Sciatic nerve (tissue), 2 donors: ENCODE measurements at regions not wholly inside any gene's neighbourhood (a gene's known extent, or its start where the extent isn't known, plus 50 kb on each side); places are given as distances from the start of the nearest gene placed in this dataset.

Source experiments
- ATAC-seq: fragments of 200-7000 bp; cut with Tn5 transposase; one replicate; pipeline ENCODE4 v1.9.1; 2020; ENCODE audit warnings: mild to moderate bottlenecking, moderate library complexity
- DNase-seq: peaks from one replicate; pipeline ENCODE4 v3.0.0-alpha.2; 2020; ENCODE audit warnings: low spot score
- intact Hi-C: fragments of 100-400 bp; cut with DNase I; formaldehyde crosslinking; loops from one replicate; pipeline ENCODE4 v1.14.2; 2022
- donor health status: DM: no; HTN: no; CAD: no.
- donor health status: DM: no; HTN: no; CAD: no.

DNA sequence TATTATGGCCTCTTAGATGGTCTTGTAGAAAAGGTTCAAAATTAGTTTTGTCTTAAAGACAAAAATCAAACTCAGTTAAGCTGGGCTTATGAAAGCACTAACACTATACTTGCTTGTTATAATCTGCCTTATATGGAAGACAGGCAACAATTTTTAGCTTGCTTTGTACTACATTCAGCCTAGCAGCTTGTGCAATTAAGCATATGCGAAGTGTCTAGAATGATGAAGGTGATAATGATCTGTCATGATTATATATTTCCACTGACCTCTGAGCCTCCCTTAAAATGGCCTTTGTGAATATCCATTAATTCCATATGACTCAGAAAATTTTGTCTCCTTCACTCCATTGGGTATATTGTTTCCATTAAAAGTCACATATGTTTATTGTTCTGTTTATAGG lies 834.9 kb downstream of the OLFM4 start:
- intact Hi-C loops = no loop called here
- ATAC-seq = no peak
- no peak for DNase-seq

DNA sequence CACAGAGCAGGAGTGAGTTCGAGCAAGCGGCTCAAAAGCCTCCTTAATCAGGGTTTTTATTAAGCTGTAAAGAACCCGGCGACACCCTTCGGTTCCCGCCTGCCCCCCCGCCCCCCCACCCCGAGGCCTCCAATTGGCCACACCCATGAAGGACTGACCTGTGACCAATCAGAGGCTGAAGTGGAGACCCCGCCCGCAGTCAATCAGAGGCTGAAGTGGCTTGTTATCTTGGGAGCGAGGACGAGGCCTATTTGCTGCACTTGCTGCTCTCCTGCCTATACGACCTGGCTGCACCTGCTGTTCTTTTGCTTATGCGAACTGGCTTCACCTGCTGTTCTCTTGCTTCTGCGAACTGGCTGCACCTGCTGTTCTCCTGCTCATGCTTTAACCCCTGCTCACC lies 844.9 kb downstream of the OLFM4 start:
- no peak for ATAC-seq
- DNase-seq = no peak
- intact Hi-C loops = no loop called here

DNA sequence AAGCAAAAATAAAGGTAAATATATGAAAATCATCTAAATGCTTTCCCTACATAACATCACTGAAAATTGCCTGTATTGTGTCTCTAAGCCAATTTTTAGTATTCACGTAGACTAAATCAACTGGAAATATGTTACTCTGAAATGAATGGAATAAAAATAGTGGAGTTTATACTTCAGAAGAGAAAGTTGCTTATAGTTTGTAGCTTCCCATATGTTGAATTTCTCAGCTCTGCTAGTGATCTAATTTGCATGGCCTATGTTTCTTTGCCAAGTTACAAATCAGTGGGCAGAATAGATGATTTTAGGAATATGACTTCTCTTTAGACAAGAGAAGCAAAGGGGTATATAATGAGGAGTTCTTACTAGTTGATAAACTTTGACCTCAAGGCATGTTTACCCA lies 850.2 kb downstream of the OLFM4 start:
- intact Hi-C loops = no loop called here
- ATAC-seq = no peak
- DNase-seq = no peak

DNA sequence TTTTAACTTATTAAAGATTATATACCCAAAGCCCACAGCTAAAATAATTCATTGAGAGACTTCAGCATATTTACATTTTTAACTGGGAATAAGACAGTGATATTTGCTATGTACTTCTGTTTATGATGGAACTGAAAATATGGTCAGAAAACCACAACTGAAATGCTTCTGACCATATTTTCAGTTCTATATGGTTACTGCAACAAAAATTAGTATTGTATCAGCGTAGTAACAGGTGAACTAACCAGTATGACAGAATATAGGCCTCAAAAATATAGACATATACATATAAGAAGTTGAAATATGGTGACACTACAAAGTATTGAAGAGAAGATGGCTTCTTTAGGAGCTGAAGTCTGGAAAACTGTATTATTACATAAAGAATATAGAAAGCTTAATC lies 857.4 kb downstream of the OLFM4 start:
- no peak for DNase-seq
- intact Hi-C loops = no loop called here
- ATAC-seq = no peak

DNA sequence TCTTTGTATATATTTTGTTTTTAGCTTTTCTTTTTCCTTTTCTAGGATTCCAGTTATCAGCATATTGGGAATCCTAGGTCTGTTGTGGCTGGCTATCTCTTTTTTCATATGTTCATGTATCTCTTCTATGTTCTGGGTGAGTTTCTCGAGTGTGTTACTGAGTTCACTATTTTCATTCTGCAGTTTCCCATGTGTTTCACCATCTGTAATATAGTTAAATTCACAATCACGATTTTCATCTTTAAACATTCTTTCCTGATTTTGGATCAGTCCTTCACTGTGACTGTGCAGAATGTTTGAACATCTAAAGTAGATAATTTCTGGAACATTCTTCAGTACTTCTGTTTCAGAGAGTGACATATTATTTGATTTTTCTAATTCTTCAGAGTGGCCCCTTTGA lies 862.1 kb downstream of the OLFM4 start:
- intact Hi-C loops = no loop called here
- no peak for DNase-seq
- no peak for ATAC-seq

DNA sequence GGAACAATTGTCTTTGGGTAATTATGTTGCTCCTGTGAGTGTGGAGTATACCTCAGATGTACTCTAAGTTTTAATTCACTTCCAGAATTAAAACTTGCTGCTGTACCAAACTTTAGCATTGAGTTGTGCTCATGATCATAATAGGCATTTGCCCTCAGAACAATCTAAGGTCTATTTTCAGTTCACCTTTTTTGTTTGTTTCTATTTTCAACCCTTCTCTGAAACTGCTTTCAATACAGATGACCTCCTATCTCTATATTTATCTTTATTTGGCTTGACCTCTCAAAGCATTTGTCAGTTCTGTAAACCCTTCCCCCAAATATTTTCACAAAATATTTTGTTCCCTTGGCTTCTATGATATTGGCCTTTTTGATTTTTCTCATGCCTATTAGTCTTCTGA lies 873.0 kb downstream of the OLFM4 start:
- intact Hi-C loops = no loop called here
- ATAC-seq = no peak

DNA sequence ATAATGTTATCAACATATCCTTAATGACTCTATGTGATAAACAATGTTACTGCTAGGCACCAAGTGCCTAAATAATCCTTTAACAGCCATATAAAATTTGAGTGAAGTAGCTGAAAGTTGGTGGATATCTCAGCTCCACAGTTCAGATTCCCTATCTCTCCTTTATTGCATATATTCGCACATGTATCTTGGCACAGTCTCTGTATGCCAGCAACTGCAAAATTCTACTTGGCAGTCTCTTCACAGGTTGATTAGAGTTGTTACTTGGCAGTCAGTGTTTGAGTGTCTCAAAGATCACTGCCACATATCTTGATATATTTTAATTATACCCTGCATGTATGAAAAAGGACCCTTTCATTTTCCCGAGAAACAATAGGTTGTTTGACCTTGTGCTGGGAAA lies 879.3 kb downstream of the OLFM4 start:
- intact Hi-C loops = no loop called here
- DNase-seq = no peak
- no peak for ATAC-seq

More for the DNA sequence above, 873.0 kb downstream of the OLFM4 start:
- DNase-seq = no peak

DNA sequence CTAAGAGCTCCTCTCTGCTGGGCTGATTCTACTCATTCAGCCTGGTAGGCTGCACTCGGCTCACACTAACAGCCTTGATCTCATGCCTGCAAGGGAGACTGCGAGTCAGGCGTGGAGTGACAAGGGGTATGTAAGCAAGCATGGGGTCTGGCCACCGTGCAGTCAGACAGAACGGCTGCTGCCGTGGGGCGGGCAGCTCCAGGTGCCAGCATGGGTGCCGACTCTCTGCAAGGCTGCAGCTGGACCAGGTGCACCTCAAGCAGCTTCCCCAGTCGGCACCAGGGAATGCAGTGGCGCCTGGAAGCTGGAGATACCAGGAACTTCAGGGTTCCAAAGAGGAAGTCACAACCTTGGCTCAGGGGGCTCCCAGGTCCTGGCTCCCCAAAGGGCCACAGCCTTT lies 892.3 kb downstream of the OLFM4 start:
- intact Hi-C loops = no loop called here
- DNase-seq (no peak), ATAC-seq (no peak)

DNA sequence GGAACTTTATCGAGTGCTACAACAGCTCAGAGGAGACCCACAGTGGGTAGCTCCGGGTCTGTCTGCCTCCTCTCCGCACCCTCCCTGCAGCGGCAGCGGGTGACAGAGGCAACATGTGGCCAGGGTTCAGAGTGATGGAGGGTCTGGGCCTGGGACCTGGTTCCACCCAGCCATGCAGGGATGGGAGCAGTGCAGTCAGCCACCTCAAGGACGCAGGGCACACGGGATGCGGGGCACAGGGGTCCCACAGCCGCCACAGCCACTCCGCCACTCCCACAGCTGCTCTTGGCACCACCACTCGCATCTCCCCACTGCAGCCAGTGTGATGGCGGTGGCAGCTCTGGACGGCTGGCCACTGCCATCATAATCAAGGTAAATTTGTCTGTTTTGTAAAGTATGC lies 892.9 kb downstream of the OLFM4 start:
- intact Hi-C loops = no loop called here
- ATAC-seq (no peak), DNase-seq (no peak)

DNA sequence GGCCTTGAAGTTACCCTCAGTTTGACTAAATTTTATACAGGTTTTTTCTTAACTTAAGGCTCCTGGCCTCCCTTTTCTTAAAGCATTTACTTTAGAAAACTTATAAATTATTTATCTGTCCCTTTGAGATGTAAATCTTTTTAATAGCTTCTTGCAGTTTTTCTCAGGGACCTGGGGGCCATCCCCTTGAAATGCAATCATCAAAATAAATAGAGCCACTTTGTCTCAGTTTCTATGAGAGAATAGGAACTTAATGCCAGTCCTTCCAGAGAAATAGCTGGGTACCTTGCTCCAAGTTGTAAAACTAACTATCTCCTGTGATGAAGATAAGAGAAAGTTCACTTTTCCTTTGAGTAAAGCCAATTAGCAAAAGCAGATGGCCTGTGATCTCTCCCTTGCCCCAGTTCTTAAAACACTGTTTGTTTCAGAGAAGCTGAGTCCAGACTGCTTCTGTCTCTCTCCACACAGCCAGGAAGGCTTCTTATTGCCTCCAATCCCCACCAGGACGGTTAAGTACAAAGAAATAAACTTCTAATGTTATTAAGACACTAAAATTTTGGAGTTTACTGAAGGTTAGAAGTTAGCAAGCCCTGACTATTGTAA lies 913.1 kb downstream of the OLFM4 start:
- ATAC-seq = no peak
- intact Hi-C loops = no loop called here
- no peak for DNase-seq

DNA sequence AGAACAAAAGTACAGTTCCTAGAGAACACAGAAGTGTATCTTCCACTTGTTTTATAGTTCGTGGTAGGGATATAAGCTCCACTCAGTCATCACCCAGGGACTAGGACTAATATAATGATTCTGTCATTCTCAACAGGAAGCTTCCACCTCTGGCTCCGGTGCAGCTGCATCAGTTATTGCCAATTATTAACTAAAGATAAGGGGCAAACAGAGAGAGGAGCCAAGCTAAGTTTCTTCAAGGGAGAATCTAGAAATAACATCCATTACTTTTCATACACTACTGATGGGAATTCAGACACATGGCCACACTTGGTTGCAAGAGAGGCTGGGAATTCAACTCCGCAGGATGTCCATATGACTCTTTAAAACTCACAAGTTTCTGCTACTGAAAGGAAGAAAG lies 917.9 kb downstream of the OLFM4 start:
- DNase-seq (no peak), ATAC-seq (no peak)
- intact Hi-C loops = no loop called here

DNA sequence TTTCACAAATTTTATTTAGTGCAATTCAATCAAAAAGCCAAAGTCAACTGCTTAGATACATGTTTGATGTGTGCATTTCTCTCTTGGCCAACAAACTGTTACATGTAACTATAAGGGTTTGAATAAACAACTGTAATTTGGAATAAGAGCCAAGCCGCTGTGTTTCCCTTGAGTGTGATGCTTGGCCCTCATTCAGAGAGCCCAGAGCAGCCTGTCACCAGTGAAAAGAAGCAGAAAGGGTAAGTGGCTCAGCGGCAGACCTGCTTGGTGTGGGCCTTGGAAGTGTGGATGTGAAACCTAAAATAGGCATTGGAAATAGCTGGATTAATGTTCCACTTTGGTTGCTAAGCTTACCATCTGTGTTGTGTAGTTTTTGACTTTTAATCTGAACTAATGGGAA lies 924.6 kb downstream of the OLFM4 start:
- no peak for ATAC-seq
- intact Hi-C loops = no loop called here
- DNase-seq = no peak
